OCI-LY3 (cell line): ENCODE measurements at regions not wholly inside any gene's neighbourhood (a gene's known extent, or its start where the extent isn't known, plus 50 kb on each side); places are given as distances from the start of the nearest gene placed in this dataset.

Experiments
- EZH2phosphoT487 ChIP-seq: fragments of 200-600 bp; shearing (Covaris generic); IDR thresholded peaks from 2 replicates; pipeline ENCODE4 v1.6.1; 2018; ENCODE audit warnings: antibody characterized with exemption, mixed run types, low read depth
- TF ChIP-seq, protein P1 (sequence below): fragments of 200-600, 300-600 bp; sonication (generic); IDR thresholded peaks from 2 replicates; pipeline ENCODE4 v1.5.1; 2014; ENCODE audit warnings: antibody characterized with exemption, low read length, low read depth

- TF ChIP-seq, protein P1, sequence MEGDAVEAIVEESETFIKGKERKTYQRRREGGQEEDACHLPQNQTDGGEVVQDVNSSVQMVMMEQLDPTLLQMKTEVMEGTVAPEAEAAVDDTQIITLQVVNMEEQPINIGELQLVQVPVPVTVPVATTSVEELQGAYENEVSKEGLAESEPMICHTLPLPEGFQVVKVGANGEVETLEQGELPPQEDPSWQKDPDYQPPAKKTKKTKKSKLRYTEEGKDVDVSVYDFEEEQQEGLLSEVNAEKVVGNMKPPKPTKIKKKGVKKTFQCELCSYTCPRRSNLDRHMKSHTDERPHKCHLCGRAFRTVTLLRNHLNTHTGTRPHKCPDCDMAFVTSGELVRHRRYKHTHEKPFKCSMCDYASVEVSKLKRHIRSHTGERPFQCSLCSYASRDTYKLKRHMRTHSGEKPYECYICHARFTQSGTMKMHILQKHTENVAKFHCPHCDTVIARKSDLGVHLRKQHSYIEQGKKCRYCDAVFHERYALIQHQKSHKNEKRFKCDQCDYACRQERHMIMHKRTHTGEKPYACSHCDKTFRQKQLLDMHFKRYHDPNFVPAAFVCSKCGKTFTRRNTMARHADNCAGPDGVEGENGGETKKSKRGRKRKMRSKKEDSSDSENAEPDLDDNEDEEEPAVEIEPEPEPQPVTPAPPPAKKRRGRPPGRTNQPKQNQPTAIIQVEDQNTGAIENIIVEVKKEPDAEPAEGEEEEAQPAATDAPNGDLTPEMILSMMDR: no peak
- no peak for TF ChIP-seq EZH2phosphoT487
Measured at GRCh38 chr10:8584666-8585065, 530.2 kb downstream of the GATA3 start.
